PC-3 (cell line): ENCODE measurements at regions not wholly inside any gene's neighbourhood (a gene's known extent, or its start where the extent isn't known, plus 50 kb on each side); places are given as distances from the start of the nearest gene placed in this dataset.

Experiments used
- CTCF ChIP-seq: fragments of 300-600 bp; sonication (generic); conservative IDR thresholded peaks from 2 replicates; pipeline ENCODE4 v1.5.1; 2017; ENCODE audit warnings: antibody characterized with exemption, low read depth, mild to moderate bottlenecking, low read length
- EZH2 ChIP-seq: fragments of 300-600 bp; sonication (generic); IDR thresholded peaks from one replicate; pipeline ENCODE4 v1.6.1; 2017; ENCODE audit warnings: antibody characterized with exemption, mild to moderate bottlenecking, low read length; ENCODE audit not compliant: unreplicated experiment

GRCh38 chr10:85545874-85546273 lies 820.7 kb downstream of the GRID1 start:
- no peak for TF ChIP-seq CTCF
- no peak for TF ChIP-seq EZH2
